IMR-90 (cell line): ENCODE measurements at regions not wholly inside any gene's neighbourhood (a gene's known extent, or its start where the extent isn't known, plus 50 kb on each side); places are given as distances from the start of the nearest gene placed in this dataset.

Source experiments
- ATAC-seq: fragments of 200-7000 bp; cut with Tn5 transposase; 2 replicates; pipeline ENCODE4 v1.9.1; 2020; ENCODE audit warnings: low read depth, mild to moderate bottlenecking, moderate library complexity
- BruUV-seq: library from RNA; stranded (reverse); fragments of 400-500 nt; replicated peaks from 2 replicates; lab custom pipeline; 2021; lab: Mats Ljungman, UMichigan
- CTCF ChIA-PET: fragments of 300-600 bp; formaldehyde crosslinking; extraction: SDS; loops from one replicate; lab custom pipeline; 2021; ENCODE audit warnings: antibody characterized with exemption; lab: Yijun Ruan, JAX
- POLR2A ChIA-PET: fragments of 300-600 bp; sonication (Branson Sonifier 250); formaldehyde crosslinking; loops from one replicate; lab custom pipeline; 2022; ENCODE audit warnings: antibody characterized with exemption; ENCODE audit not compliant: unreplicated experiment; lab: Charles Lee
- DNase-seq: peaks from one replicate; pipeline ENCODE4 v3.0.0; 2013
- H2AFZ ChIP-seq: replicated peaks from 2 replicates; pipeline ENCODE3; 2013; ENCODE audit warnings: low read length, mild to moderate bottlenecking; ENCODE audit not compliant: poor library complexity
- H2AK5ac ChIP-seq: 2 replicates; pipeline ENCODE4 v1.6.1; 2013; ENCODE audit warnings: low read depth, low read length, inconsistent platforms
- H2AK9ac ChIP-seq: replicated peaks from 2 replicates; pipeline ENCODE3; 2013; ENCODE audit warnings: mild to moderate bottlenecking, low read depth, low read length, moderate library complexity; ENCODE audit not compliant: poor library complexity
- H2BK120ac ChIP-seq: 2 replicates; pipeline ENCODE4 v1.6.1; 2013; ENCODE audit warnings: low read depth, low read length, inconsistent platforms
- H2BK15ac ChIP-seq: 3 replicates; pipeline ENCODE4 v1.6.1; 2013; ENCODE audit warnings: low read depth, low read length, inconsistent platforms
- H2BK20ac ChIP-seq: 2 replicates; pipeline ENCODE4 v1.6.1; 2013; ENCODE audit warnings: low read depth, mild to moderate bottlenecking, inconsistent platforms, low read length, moderate library complexity
- H2BK5ac ChIP-seq: 2 replicates; pipeline ENCODE4 v1.6.1; 2013; ENCODE audit warnings: mild to moderate bottlenecking, low read depth, low read length, inconsistent platforms; ENCODE audit not compliant: poor library complexity, severe bottlenecking
- H3K14ac ChIP-seq: replicated peaks from 2 replicates; pipeline ENCODE4 v1.6.1; 2013; ENCODE audit warnings: low read depth, low read length, inconsistent platforms
- H3K18ac ChIP-seq: 2 replicates; pipeline ENCODE4 v1.6.1; 2013; ENCODE audit warnings: low read depth, low read length, control low read depth
- H3K23ac ChIP-seq: 2 replicates; pipeline ENCODE4 v1.6.1; 2013; ENCODE audit warnings: low read depth, low read length, inconsistent platforms
- H3K27ac ChIP-seq: 2 replicates; pipeline ENCODE4 v1.5.1; 2013; ENCODE audit warnings: mild to moderate bottlenecking, control low read depth, low read length; ENCODE audit not compliant: insufficient read depth
- H3K27me3 ChIP-seq: 2 replicates; pipeline ENCODE4 v1.6.1; 2013; ENCODE audit warnings: low read length; ENCODE audit not compliant: control insufficient read depth, insufficient read depth
- H3K36me3 ChIP-seq: 2 replicates; pipeline ENCODE4 v1.6.1; 2013; ENCODE audit warnings: low read length, mixed read lengths; ENCODE audit not compliant: control insufficient read depth, insufficient read depth
- H3K4ac ChIP-seq: 2 replicates; pipeline ENCODE4 v1.6.1; 2013; ENCODE audit warnings: low read depth, low read length, inconsistent platforms
- H3K4me1 ChIP-seq: 2 replicates; pipeline ENCODE4 v1.6.1; 2013; ENCODE audit warnings: low read length, mixed read lengths; ENCODE audit not compliant: control insufficient read depth, insufficient read depth
- H3K4me2 ChIP-seq: 2 replicates; pipeline ENCODE4 v1.6.1; 2013; ENCODE audit warnings: low read depth, mild to moderate bottlenecking, control low read depth, low read length, moderate library complexity
- H3K4me3 ChIP-seq: 2 replicates; pipeline ENCODE4 v1.5.1; 2013; ENCODE audit warnings: low read depth, mild to moderate bottlenecking, control low read depth, low read length, moderate library complexity; ENCODE audit not compliant: insufficient read depth
- H3K56ac ChIP-seq: 2 replicates; pipeline ENCODE4 v1.6.1; 2013; ENCODE audit warnings: low read length, inconsistent platforms; ENCODE audit not compliant: insufficient read depth; ENCODE audit errors: extremely low read depth
- H3K79me1 ChIP-seq, 2 experiments: 2 replicates each; pipeline ENCODE4 v1.6.1; 2013; ENCODE audit warnings: low read length in 2 of 2, inconsistent platforms in 1 of 2, low read depth in 1 of 2
- H3K9ac ChIP-seq: 2 replicates; pipeline ENCODE4 v1.6.1; 2013; ENCODE audit warnings: low read depth, low read length, control low read depth
- H3K9me1 ChIP-seq: 2 replicates; pipeline ENCODE4 v1.6.1; 2013; ENCODE audit warnings: low read length, inconsistent platforms; ENCODE audit not compliant: insufficient read depth
- H3K9me3 ChIP-seq: 2 replicates; pipeline ENCODE4 v1.6.1; 2013; ENCODE audit warnings: low read length; ENCODE audit not compliant: control insufficient read depth, insufficient read depth
- H4K20me1 ChIP-seq: 2 replicates; pipeline ENCODE4 v1.6.1; 2013; ENCODE audit warnings: low read length, inconsistent platforms; ENCODE audit not compliant: insufficient read depth
- H4K5ac ChIP-seq: 2 replicates; pipeline ENCODE4 v1.6.1; 2013; ENCODE audit warnings: mild to moderate bottlenecking, low read depth, low read length, control low read depth
- H4K8ac ChIP-seq, 2 experiments: 2 replicates each; pipeline ENCODE4 v1.6.1; 2013; ENCODE audit warnings: low read depth in 2 of 2, low read length in 2 of 2, control low read depth in 1 of 2, inconsistent platforms in 1 of 2
- H4K91ac ChIP-seq: 2 replicates; pipeline ENCODE4 v1.6.1; 2013; ENCODE audit warnings: low read depth, low read length, inconsistent platforms; ENCODE audit not compliant: insufficient read depth
- BHLHE40 ChIP-seq: fragments of 150-350 bp; IDR thresholded peaks from 2 replicates; pipeline ENCODE4 v1.6.1; 2016; ENCODE audit warnings: mild to moderate bottlenecking, low read depth, low read length
- CEBPB ChIP-seq: IDR thresholded peaks from 2 replicates; pipeline ENCODE4 v1.6.1; 2012; ENCODE audit warnings: low read depth, low read length, improper control_type of control experiment
- CHD1 ChIP-seq: IDR thresholded peaks from 2 replicates; pipeline ENCODE4 v1.6.1; 2012; ENCODE audit warnings: low read depth, low read length, improper control_type of control experiment
- CTCF ChIP-seq: conservative IDR thresholded peaks from 2 replicates; pipeline ENCODE4 v1.5.1; 2012; ENCODE audit warnings: mild to moderate bottlenecking, low read depth, low read length, improper control_type of control experiment
- FOS ChIP-seq: fragments of 150-350 bp; IDR thresholded peaks from 2 replicates; pipeline ENCODE4 v1.6.1; 2016; ENCODE audit warnings: low read depth, low read length
- MAFK ChIP-seq: IDR thresholded peaks from 2 replicates; pipeline ENCODE4 v1.6.1; 2012; ENCODE audit warnings: low read depth, low read length, improper control_type of control experiment
- MAZ ChIP-seq: IDR thresholded peaks from 2 replicates; pipeline ENCODE4 v1.6.1; 2012; ENCODE audit warnings: low read depth, mild to moderate bottlenecking, low read length, improper control_type of control experiment, moderate library complexity, borderline replicate concordance
- MXI1 ChIP-seq: IDR thresholded peaks from 2 replicates; pipeline ENCODE4 v1.6.1; 2012; ENCODE audit warnings: low read depth, mild to moderate bottlenecking, low read length, moderate library complexity, borderline replicate concordance
- NFE2L2 ChIP-seq: fragments of 150-350 bp; IDR thresholded peaks from 2 replicates; pipeline ENCODE4 v1.6.1; 2016; ENCODE audit warnings: low read depth, mild to moderate bottlenecking, low read length
- POLR2A ChIP-seq: IDR thresholded peaks from 2 replicates; pipeline ENCODE4 v1.6.1; 2012; ENCODE audit warnings: mild to moderate bottlenecking, low read depth, low read length
- RAD21 ChIP-seq: IDR thresholded peaks from 2 replicates; pipeline ENCODE4 v1.6.1; 2012; ENCODE audit warnings: low read length, improper control_type of control experiment
- RCOR1 ChIP-seq: IDR thresholded peaks from 2 replicates; pipeline ENCODE4 v1.6.1; 2012; ENCODE audit warnings: mild to moderate bottlenecking, low read length, improper control_type of control experiment; ENCODE audit not compliant: insufficient replicate concordance
- RFX5 ChIP-seq: IDR thresholded peaks from 2 replicates; pipeline ENCODE4 v1.8.0; 2012; ENCODE audit warnings: low read depth, mild to moderate bottlenecking, low read length, moderate library complexity
- SMC3 ChIP-seq: fragments of 150-350 bp; IDR thresholded peaks from 2 replicates; pipeline ENCODE4 v1.6.1; 2016; ENCODE audit warnings: low read depth, mild to moderate bottlenecking, antibody characterized with exemption, low read length, moderate library complexity
- WGBS, 2 experiments: methylation state at CpG; one replicate each; pipeline versions ENCODE4 v1.1.5 to v1.1.7; 2013; ENCODE audit warnings: missing lambda C conversion rate in 2 of 2; ENCODE audit not compliant: insufficient read length in 1 of 2; ENCODE audit errors: extremely low coverage in 2 of 2; 5-methylcytosine and 5-hydroxymethylcytosine counted together
- dilution Hi-C: fragments of 300-500 bp; cut with HindIII; formaldehyde crosslinking; loops from one replicate; pipeline ENCODE4 v1.14.3; 2018; ENCODE audit warnings: low sequenced_read_pairs; ENCODE audit not compliant: unreplicated experiment
- in situ Hi-C: fragments of 300-500 bp; cut with MboI; formaldehyde crosslinking; loops from 3 replicates; pipeline ENCODE4 v1.14.3; 2019; ENCODE audit warnings: low sequenced_read_pairs, inconsistent platforms, mixed read lengths
- intact Hi-C: fragments of 100-400 bp; cut with micrococcal nuclease; formaldehyde crosslinking; loops from 2 replicates; pipeline ENCODE4 v1.10.0; 2022
- TF ChIP-seq, protein P1 (sequence below): fragments of 150-350 bp; IDR thresholded peaks from 2 replicates; pipeline ENCODE4 v1.6.1; 2017; ENCODE audit warnings: mild to moderate bottlenecking, antibody characterized with exemption, low read length, low read depth
- TF ChIP-seq, protein P2 (sequence below): fragments of 150-350 bp; IDR thresholded peaks from 2 replicates; pipeline ENCODE4 v1.6.1; 2016; ENCODE audit warnings: low read depth, mild to moderate bottlenecking, low read length, moderate library complexity, borderline replicate concordance

DNA sequence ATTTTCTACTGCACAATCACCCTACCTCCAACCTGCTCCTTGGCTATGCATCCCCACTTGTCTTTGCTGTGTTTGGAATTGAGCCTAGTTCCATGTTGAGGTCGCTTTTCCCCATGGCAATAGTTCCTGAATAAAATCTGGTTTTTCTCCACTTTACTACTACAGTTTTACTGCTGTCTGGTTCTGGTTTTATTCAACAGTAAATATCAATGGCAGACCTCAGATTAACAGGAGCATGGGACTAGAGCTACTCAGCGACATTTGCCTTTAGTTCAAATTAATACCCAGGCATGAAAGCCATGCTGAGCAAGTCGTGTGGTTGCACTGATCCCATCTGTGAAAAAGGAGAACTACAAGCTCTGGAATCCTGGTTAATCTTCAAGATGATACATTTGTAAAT, 460.3 kb downstream of the GRXCR1 start:
- no peak overlapping the region for H3K4ac ChIP-seq
- no peak overlapping the region for H3K23ac ChIP-seq
- dilution Hi-C loops (no loop called here), intact Hi-C loops (no loop called here), in situ Hi-C loops (no loop called here)
- H3K56ac ChIP-seq: no peak overlapping the region
- no peaks in the 10 kb centered on the region for H3K79me1 ChIP-seq
- H3K4me1 ChIP-seq: no peaks in the 10 kb centered on the region
- no peak overlapping the region for H2AK5ac ChIP-seq
- H3K36me3 ChIP-seq: no peaks in the 10 kb centered on the region
- H2BK120ac ChIP-seq: no peak overlapping the region
- H3K9me1 ChIP-seq: no peaks in the 10 kb centered on the region
- H3K27me3 ChIP-seq: no peaks in the 10 kb centered on the region
- BruUV-seq: no TSS peak
- no peak overlapping the region for H2AK9ac ChIP-seq
- H4K8ac ChIP-seq: no peak overlapping the region
- H3K4me2 ChIP-seq: no peak overlapping the region
- CTCF ChIA-PET: no interaction called here
- POLR2A ChIA-PET: no interaction called here
- H3K18ac ChIP-seq: no peak overlapping the region
- H4K91ac ChIP-seq: no peak overlapping the region
- no peak overlapping the region for H2BK20ac ChIP-seq
- H2AFZ ChIP-seq: no peak overlapping the region
- no CpG with 5 or more reads among the region's 3 CpGs for WGBS, 2 experiments
- H3K9me3 ChIP-seq: no peaks in the 10 kb centered on the region
- ATAC-seq (no peak), DNase-seq (no peak)
- H2BK15ac ChIP-seq: no peak overlapping the region
- TF ChIP-seq RFX5 (no peak), CEBPB (no peak), FOS (no peak), MAFK (no peak), CTCF (no peak), CHD1 (no peak), RCOR1 (no peak), POLR2A (no peak), MXI1 (no peak), NFE2L2 (no peak), SMC3 (no peak), MAZ (no peak), RAD21 (no peak), BHLHE40 (no peak)
- TF ChIP-seq, protein P1, sequence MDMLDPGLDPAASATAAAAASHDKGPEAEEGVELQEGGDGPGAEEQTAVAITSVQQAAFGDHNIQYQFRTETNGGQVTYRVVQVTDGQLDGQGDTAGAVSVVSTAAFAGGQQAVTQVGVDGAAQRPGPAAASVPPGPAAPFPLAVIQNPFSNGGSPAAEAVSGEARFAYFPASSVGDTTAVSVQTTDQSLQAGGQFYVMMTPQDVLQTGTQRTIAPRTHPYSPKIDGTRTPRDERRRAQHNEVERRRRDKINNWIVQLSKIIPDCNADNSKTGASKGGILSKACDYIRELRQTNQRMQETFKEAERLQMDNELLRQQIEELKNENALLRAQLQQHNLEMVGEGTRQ: no peak
- TF ChIP-seq, protein P2, sequence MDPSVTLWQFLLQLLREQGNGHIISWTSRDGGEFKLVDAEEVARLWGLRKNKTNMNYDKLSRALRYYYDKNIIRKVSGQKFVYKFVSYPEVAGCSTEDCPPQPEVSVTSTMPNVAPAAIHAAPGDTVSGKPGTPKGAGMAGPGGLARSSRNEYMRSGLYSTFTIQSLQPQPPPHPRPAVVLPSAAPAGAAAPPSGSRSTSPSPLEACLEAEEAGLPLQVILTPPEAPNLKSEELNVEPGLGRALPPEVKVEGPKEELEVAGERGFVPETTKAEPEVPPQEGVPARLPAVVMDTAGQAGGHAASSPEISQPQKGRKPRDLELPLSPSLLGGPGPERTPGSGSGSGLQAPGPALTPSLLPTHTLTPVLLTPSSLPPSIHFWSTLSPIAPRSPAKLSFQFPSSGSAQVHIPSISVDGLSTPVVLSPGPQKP: no peak
- H3K14ac ChIP-seq: no peak overlapping the region
- H3K27ac ChIP-seq: no peak overlapping the region
- no peak overlapping the region for H2BK5ac ChIP-seq
- no peak overlapping the region for H4K5ac ChIP-seq
- H3K9ac ChIP-seq: no peak overlapping the region
- no peaks in the 10 kb centered on the region for H4K20me1 ChIP-seq
- no peak overlapping the region for H3K4me3 ChIP-seq
